K562 (cell line): ENCODE measurements at regions not wholly inside any gene's neighbourhood (a gene's known extent, or its start where the extent isn't known, plus 50 kb on each side); places are given as distances from the start of the nearest gene placed in this dataset.

Source experiments
- ATAC-seq: fragments of 200-7000 bp; cut with Tn5 transposase; 3 replicates; pipeline ENCODE4 v1.9.1; 2020; ENCODE audit warnings: moderate library complexity
- BruUV-seq: library from RNA; stranded (reverse); fragments of 400-500 nt; replicated peaks from 2 replicates; lab custom pipeline; 2021; lab: Mats Ljungman, UMichigan
- CTCF ChIA-PET: fragments of 300-600 bp; formaldehyde crosslinking; extraction: SDS; loops from one replicate; lab custom pipeline; 2021; ENCODE audit warnings: low intra/inter-chr PET ratio; lab: Yijun Ruan, JAX
- POLR2A ChIA-PET: fragments of 300-600, 350-650 bp; sonication (Branson Sonifier 250); formaldehyde crosslinking; extraction: SDS; loops from one replicate; lab custom pipeline; 2021; ENCODE audit warnings: antibody characterized with exemption, inconsistent platforms; lab: Yijun Ruan, JAX
- DNase-seq, 4 experiments: peaks; one replicate each; pipeline versions ENCODE4 v3.0.0 to v3.0.0-alpha.2; 2011 to 2018; ENCODE audit warnings: low spot score in 3 of 4, mixed read lengths in 3 of 4; ENCODE audit errors: extremely low read depth in 1 of 4
- FAIRE-seq: peaks from 2 replicates; lab custom pipeline; 2011; peaks lifted over from hg19 to GRCh38; lab: Jason Lieb, UNC
- H2AFZ ChIP-seq: 2 replicates; pipeline ENCODE4 v1.6.0; 2011; ENCODE audit warnings: low read depth, low read length, control low read depth, inconsistent platforms
- H3K27ac ChIP-seq: fragments of 200-600 bp; 3 replicates; pipeline ENCODE4 v1.8.0; 2011; ENCODE audit warnings: low read depth, mild to moderate bottlenecking, control low read depth, inconsistent platforms, low read length, moderate library complexity, mixed read lengths; ENCODE audit errors: extremely low read depth
- H3K27me3 ChIP-seq, 2 experiments: fragments of 300-600 bp in 1 of 2; 2 replicates in 1 of 2; 3 replicates in 1 of 2; pipeline versions ENCODE4 v1.6.0 to v1.8.0; 2011; ENCODE audit warnings: inconsistent platforms in 2 of 2, low read length in 2 of 2, mild to moderate bottlenecking in 1 of 2, mixed read lengths in 1 of 2, moderate library complexity in 1 of 2; ENCODE audit not compliant: control insufficient read depth in 2 of 2, insufficient read depth in 2 of 2
- H3K36me3 ChIP-seq: fragments of 300-600 bp; 3 replicates; pipeline ENCODE4 v1.8.0; 2011; ENCODE audit warnings: mild to moderate bottlenecking, low read length, inconsistent platforms; ENCODE audit not compliant: control insufficient read depth, insufficient read depth
- H3K4me1 ChIP-seq, 2 experiments: fragments of 200-600 bp in 1 of 2; replicated peaks in 1 of 2; 2 replicates in 1 of 2; 3 replicates in 1 of 2; pipeline versions ENCODE4 v1.5.1 to v1.8.0; 2011; ENCODE audit warnings: inconsistent platforms in 2 of 2, low read length in 2 of 2, mild to moderate bottlenecking in 1 of 2, mixed read lengths in 1 of 2, moderate library complexity in 1 of 2; ENCODE audit not compliant: control insufficient read depth in 2 of 2, insufficient read depth in 2 of 2
- H3K4me2 ChIP-seq: 2 replicates; pipeline ENCODE4 v1.6.1; 2011; ENCODE audit warnings: low read length, control low read depth, inconsistent platforms, mixed read lengths; ENCODE audit not compliant: insufficient read depth
- H3K4me3 ChIP-seq: fragments of 200-600 bp; sonication (generic), shearing (Covaris generic); 2 replicates; pipeline ENCODE4 v1.5.1; 2016; ENCODE audit warnings: control low read depth, inconsistent platforms
- H3K79me2 ChIP-seq: fragments of 200-600 bp; 3 replicates; pipeline ENCODE4 v1.8.0; 2011; ENCODE audit warnings: low read length, inconsistent platforms; ENCODE audit not compliant: control insufficient read depth, insufficient read depth
- H3K9ac ChIP-seq, 2 experiments: 2 replicates each; pipeline versions ENCODE4 v1.6.0 to v1.6.1; 2011; ENCODE audit warnings: low read depth in 2 of 2, low read length in 2 of 2, control low read depth in 1 of 2, inconsistent platforms in 1 of 2, mild to moderate bottlenecking in 1 of 2, mixed read lengths in 1 of 2; ENCODE audit not compliant: insufficient read depth in 1 of 2
- H3K9me1 ChIP-seq: one replicate; pipeline ENCODE4 v1.6.0; 2011; ENCODE audit warnings: inconsistent platforms, mild to moderate bottlenecking, low read length, moderate library complexity; ENCODE audit not compliant: control insufficient read depth, insufficient read depth
- H3K9me3 ChIP-seq: replicated peaks from 2 replicates; pipeline ENCODE4 v1.5.1; 2011; ENCODE audit warnings: low read depth, low read length, inconsistent platforms; ENCODE audit not compliant: control insufficient read depth, insufficient read depth
- H4K20me1 ChIP-seq: replicated peaks from 2 replicates; pipeline ENCODE4 v1.6.1; 2011; ENCODE audit warnings: low read length, inconsistent platforms, mixed read lengths; ENCODE audit not compliant: control insufficient read depth, insufficient read depth
- DPF2 ChIP-seq: fragments of 450-650 bp; IDR thresholded peaks from 2 replicates; pipeline ENCODE4 v1.6.1; 2016
- EHMT2 ChIP-seq: fragments of 450-650 bp; IDR thresholded peaks from 2 replicates; pipeline ENCODE4 v1.6.1; 2018; ENCODE audit warnings: antibody characterized with exemption
- FOXA3 ChIP-seq, 2 experiments: fragments of 450-650 bp in 1 of 2; sonication (generic) in 1 of 2; formaldehyde crosslinking; IDR thresholded peaks in 1 of 2; conservative IDR thresholded peaks in 1 of 2; 2 replicates each; pipeline versions ENCODE4 v1.4.0 to v1.8.0; 2020 to 2022; ENCODE audit warnings: mild to moderate bottlenecking in 2 of 2, missing genetic modification reagents in 1 of 2
- GABPA ChIP-seq: fragments of 200-800 bp; sonication (Bioruptor generic); conservative IDR thresholded peaks from 2 replicates; pipeline ENCODE4 v1.6.1; 2016; ENCODE audit warnings: low read depth, missing genetic modification characterization, missing compliant biosample characterization
- MYC ChIP-seq, 2 experiments: fragments of 250-450 bp in 1 of 2; sonication (Bioruptor Pico) in 1 of 2; IDR thresholded peaks; 2 replicates each; pipeline versions ENCODE4 v1.5.1 to v1.6.1; 2012 to 2021; ENCODE audit warnings: low read depth in 2 of 2, borderline replicate concordance in 1 of 2, improper control_type of control experiment in 1 of 2, low read length in 1 of 2, mild to moderate bottlenecking in 1 of 2, moderate library complexity in 1 of 2
- NCOR1 ChIP-seq: fragments of 450-650 bp; IDR thresholded peaks from 2 replicates; pipeline ENCODE4 v1.6.1; 2016; ENCODE audit warnings: mild to moderate bottlenecking, moderate library complexity
- POLR2B ChIP-seq: fragments of 450-650 bp; IDR thresholded peaks from 2 replicates; pipeline ENCODE4 v1.6.1; 2018; ENCODE audit warnings: low read depth; ENCODE audit not compliant: partially characterized antibody
- RBM34 ChIP-seq: fragments of 200-400 bp; formaldehyde crosslinking; IDR thresholded peaks from 2 replicates; pipeline ENCODE4 v1.6.1; 2018; ENCODE audit warnings: low read length, borderline replicate concordance; ENCODE audit not compliant: insufficient read depth
- RCOR1 ChIP-seq, 2 experiments: IDR thresholded peaks; 2 replicates each; pipeline ENCODE4 v1.6.1; 2012; ENCODE audit warnings: low read depth in 2 of 2, low read length in 2 of 2, borderline replicate concordance in 1 of 2, improper control_type of control experiment in 1 of 2
- SMARCE1 ChIP-seq: fragments of 450-650 bp; IDR thresholded peaks from 2 replicates; pipeline ENCODE4 v1.7.1; 2016; ENCODE audit warnings: mild to moderate bottlenecking
- ZNF830 ChIP-seq: fragments of 250-450 bp; sonication (Bioruptor Pico); IDR thresholded peaks from 2 replicates; pipeline ENCODE4 v1.5.0; 2021; ENCODE audit warnings: mild to moderate bottlenecking
- WGBS: fragments of 100-300 bp; shearing (Covaris generic); methylation state at CpG from one replicate; pipeline ENCODE4 v1.1.6; 2016; ENCODE audit warnings: low coverage, mixed read lengths; ENCODE audit not compliant: insufficient coverage; ENCODE audit errors: missing lambda C conversion rate; 5-methylcytosine and 5-hydroxymethylcytosine counted together
- in situ Hi-C: fragments of 300-500 bp; cut with MboI; formaldehyde crosslinking; loops from 4 replicates; pipeline ENCODE4 v1.15.0; 2018; ENCODE audit warnings: inconsistent platforms, mixed read lengths
- intact Hi-C: fragments of 100-400 bp; cut with micrococcal nuclease; formaldehyde crosslinking; loops from 2 replicates; pipeline ENCODE4 v1.14.2; 2022
- TF ChIP-seq, protein P1 (sequence below): fragments of 450-650 bp; IDR thresholded peaks from 2 replicates; pipeline ENCODE4 v1.7.0; 2016; ENCODE audit warnings: borderline replicate concordance
- TF ChIP-seq, protein P2 (sequence below): fragments of 450-650 bp; formaldehyde crosslinking; IDR thresholded peaks from 2 replicates; pipeline ENCODE4 v1.4.0; 2020; ENCODE audit warnings: mild to moderate bottlenecking, moderate library complexity
- TF ChIP-seq, protein P3 (sequence below): fragments of 250-450 bp; sonication (Bioruptor Pico); IDR thresholded peaks from 2 replicates; pipeline ENCODE4 v1.4.0; 2020; ENCODE audit warnings: borderline replicate concordance

DNA sequence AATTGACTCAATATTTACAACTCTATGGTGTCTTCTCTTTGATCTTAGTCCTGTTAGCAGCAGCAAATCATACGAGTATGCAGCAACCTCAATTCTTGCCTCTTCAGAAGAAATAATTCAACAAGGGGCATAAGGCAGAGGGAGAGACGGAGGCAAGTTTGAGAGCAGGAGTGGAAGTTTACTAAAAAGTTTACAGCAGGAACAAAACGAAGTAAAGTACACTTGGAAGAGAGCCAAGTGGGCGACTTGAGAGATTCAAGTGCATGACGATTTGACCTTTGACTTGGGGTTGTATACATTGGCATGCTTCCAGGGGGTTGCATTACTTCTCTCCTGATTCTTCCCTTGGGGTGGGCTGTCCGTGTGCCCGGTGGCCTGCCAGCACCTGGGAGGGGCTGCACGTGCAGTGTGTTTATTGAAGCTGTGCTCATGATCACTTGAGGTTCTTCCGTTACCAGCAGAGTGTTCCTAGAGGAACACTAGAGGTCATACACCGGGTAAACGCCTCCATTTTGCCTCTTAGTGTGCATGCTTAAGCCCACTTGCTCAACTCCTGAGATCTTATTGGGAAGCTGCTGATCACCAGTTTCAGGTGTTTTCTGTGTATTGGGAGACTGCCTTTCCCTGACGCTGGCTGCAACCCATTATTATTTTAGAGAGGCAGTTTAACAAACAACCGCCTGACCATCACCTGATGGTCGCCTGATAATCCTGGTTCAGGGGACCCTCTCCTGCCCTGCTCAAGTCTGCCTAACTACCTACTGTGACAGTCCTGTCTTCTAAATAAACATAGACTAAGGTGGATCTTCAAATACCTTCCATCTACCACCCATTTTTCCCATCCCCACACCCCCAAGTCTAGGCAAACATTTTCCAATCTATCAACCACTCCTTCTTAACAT is 172.4 kb upstream of the MYLIP start (continued):
- no peak for TF ChIP-seq ZNF830 (CRISPR knock-in tag)

DNA sequence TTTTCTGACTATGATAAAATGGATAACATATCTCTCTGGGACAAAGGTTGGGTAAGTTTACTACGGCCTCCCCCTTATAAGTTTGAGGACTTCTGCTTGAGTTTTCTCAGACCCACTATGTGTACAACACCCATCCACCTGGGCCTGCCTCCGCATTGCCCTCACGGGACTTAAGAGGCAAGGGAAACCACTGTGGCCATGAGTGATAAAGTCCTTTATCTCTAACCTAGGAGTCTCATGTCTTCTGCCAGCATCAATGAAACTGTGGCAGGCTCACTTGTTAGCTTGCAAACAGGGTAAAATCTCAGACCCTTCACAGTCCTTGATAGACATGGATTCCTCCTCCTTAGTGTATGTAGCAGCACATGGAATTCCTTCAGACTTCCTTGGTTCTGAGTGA is 173.4 kb upstream of the MYLIP start:
- Histone ChIP-seq H3K9me1 (no peaks in the 10 kb centered on the region), H3K4me1 (peaks cover 8 to 29% of the 10 kb centered on the region in 2 experiments), H3K4me3 (no peak overlapping the region), H3K27ac (no peak overlapping the region), H4K20me1 (no peaks in the 10 kb centered on the region), H3K36me3 (no peaks in the 10 kb centered on the region), H2AFZ (no peak overlapping the region), H3K4me2 (peak overlapping the region; percentile 47; the same call in 1 of the 2 replicates), H3K79me2 (no peaks in the 10 kb centered on the region), H3K9ac (no peak overlapping the region), H3K27me3 (no peaks in the 10 kb centered on the region), H3K9me3 (0 out of 2 replicates have a peak, but pooled peaks cover 2% of the 10 kb centered on the region)
- ATAC-seq: peak; percentile 56
- CTCF ChIA-PET: no interaction called here
- 13% methylated on average over 3 of the region's 3 CpGs for WGBS
- peak; percentile 52 for FAIRE-seq
- in situ Hi-C loops (no loop called here), intact Hi-C loops (no loop called here)
- peak in 1 of 4 experiments; percentile 62 for DNase-seq
- BruUV-seq: no TSS peak
- POLR2A ChIA-PET: interaction anchor here (0.5 to 1.9 kb wide), 5 partner anchors 8 to 744 kb away, joined by 3 to 5 read pairs (median 4); no protein-coding TSS in a partner anchor
- no peak for TF ChIP-seq RBM34
- TF ChIP-seq RCOR1 (IDR thresholded peaks at IDR 0.05; ENCODE audit: borderline replicate concordance in 1 of 2, low read depth in 2 of 2, low read length in 2 of 2): peak in 1 of 2 experiments; percentile 57; a peak in 1 of 4 replicates
- 0 out of 2 replicates have a peak, but pooled peaks have one; percentile 21 for TF ChIP-seq DPF2
- TF ChIP-seq, protein P1, sequence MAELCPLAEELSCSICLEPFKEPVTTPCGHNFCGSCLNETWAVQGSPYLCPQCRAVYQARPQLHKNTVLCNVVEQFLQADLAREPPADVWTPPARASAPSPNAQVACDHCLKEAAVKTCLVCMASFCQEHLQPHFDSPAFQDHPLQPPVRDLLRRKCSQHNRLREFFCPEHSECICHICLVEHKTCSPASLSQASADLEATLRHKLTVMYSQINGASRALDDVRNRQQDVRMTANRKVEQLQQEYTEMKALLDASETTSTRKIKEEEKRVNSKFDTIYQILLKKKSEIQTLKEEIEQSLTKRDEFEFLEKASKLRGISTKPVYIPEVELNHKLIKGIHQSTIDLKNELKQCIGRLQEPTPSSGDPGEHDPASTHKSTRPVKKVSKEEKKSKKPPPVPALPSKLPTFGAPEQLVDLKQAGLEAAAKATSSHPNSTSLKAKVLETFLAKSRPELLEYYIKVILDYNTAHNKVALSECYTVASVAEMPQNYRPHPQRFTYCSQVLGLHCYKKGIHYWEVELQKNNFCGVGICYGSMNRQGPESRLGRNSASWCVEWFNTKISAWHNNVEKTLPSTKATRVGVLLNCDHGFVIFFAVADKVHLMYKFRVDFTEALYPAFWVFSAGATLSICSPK: no peak
- TF ChIP-seq, protein P2, sequence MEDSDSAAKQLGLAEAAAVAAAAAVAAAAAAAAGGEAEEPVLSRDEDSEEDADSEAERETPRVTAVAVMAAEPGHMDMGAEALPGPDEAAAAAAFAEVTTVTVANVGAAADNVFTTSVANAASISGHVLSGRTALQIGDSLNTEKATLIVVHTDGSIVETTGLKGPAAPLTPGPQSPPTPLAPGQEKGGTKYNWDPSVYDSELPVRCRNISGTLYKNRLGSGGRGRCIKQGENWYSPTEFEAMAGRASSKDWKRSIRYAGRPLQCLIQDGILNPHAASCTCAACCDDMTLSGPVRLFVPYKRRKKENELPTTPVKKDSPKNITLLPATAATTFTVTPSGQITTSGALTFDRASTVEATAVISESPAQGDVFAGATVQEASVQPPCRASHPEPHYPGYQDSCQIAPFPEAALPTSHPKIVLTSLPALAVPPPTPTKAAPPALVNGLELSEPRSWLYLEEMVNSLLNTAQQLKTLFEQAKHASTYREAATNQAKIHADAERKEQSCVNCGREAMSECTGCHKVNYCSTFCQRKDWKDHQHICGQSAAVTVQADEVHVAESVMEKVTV (CRISPR knock-in tag): no peak
- TF ChIP-seq NCOR1: 0 out of 2 replicates have a peak, but pooled peaks have one; percentile 35
- no peak for TF ChIP-seq POLR2B
- TF ChIP-seq EHMT2: no peak
- TF ChIP-seq SMARCE1: 0 out of 2 replicates have a peak, but pooled peaks have one; percentile 20
- TF ChIP-seq MYC (IDR thresholded peaks at IDR 0.05; ENCODE audit: low read depth, low read length): no peak
- no peak for TF ChIP-seq MYC (CRISPR knock-in tag; IDR thresholded peaks at IDR 0.05; ENCODE audit: borderline replicate concordance, low read depth)
- TF ChIP-seq, protein P3, sequence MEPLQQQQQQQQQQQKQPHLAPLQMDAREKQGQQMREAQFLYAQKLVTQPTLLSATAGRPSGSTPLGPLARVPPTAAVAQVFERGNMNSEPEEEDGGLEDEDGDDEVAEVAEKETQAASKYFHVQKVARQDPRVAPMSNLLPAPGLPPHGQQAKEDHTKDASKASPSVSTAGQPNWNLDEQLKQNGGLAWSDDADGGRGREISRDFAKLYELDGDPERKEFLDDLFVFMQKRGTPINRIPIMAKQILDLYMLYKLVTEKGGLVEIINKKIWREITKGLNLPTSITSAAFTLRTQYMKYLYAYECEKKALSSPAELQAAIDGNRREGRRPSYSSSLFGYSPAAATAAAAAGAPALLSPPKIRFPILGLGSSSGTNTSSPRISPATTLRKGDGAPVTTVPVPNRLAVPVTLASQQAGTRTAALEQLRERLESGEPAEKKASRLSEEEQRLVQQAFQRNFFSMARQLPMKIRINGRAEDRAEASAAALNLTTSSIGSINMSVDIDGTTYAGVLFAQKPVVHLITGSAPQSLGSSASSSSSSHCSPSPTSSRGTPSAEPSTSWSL (CRISPR knock-in tag): no peak
- no peak for TF ChIP-seq GABPA
- no peak for TF ChIP-seq FOXA3 (CRISPR knock-in tag; conservative IDR thresholded peaks at IDR 0.05 in 1 of 2, IDR thresholded peaks at IDR 0.05 in 1 of 2)
